IPS DF 6.9 (cell line): ENCODE measurements at regions not wholly inside any gene's neighbourhood (a gene's known extent, or its start where the extent isn't known, plus 50 kb on each side); places are given as distances from the start of the nearest gene placed in this dataset.

ENCODE experiments used
- DNase-seq: peaks from one replicate; pipeline ENCODE4 v3.0.0-alpha.2; 2013; ENCODE audit warnings: low read depth, low spot score
- H3K27ac ChIP-seq: one replicate; pipeline ENCODE4 v1.5.1; 2013; ENCODE audit warnings: low read length, control low read depth
- H3K27me3 ChIP-seq: 2 replicates; pipeline ENCODE4 v1.6.1; 2013; ENCODE audit warnings: mild to moderate bottlenecking, low read length; ENCODE audit not compliant: control insufficient read depth, insufficient read depth
- H3K36me3 ChIP-seq: 2 replicates; pipeline ENCODE4 v1.6.1; 2013; ENCODE audit warnings: low read length; ENCODE audit not compliant: control insufficient read depth, insufficient read depth
- H3K4me1 ChIP-seq: 2 replicates; pipeline ENCODE4 v1.6.1; 2013; ENCODE audit warnings: low read length; ENCODE audit not compliant: control insufficient read depth, insufficient read depth
- H3K4me3 ChIP-seq: 2 replicates; pipeline ENCODE4 v1.5.1; 2013; ENCODE audit warnings: mild to moderate bottlenecking, low read length
- H3K9me3 ChIP-seq: 2 replicates; pipeline ENCODE4 v1.6.1; 2013; ENCODE audit warnings: low read length, inconsistent platforms; ENCODE audit not compliant: control insufficient read depth, insufficient read depth
- WGBS: extraction: QIAGEN DNeasy Blood & Tissue Kit; methylation state at CpG from one replicate; pipeline ENCODE4 v1.1.7; 2013; ENCODE audit warnings: mixed read lengths, missing lambda C conversion rate; ENCODE audit not compliant: insufficient read length, insufficient coverage; 5-methylcytosine and 5-hydroxymethylcytosine counted together

DNA sequence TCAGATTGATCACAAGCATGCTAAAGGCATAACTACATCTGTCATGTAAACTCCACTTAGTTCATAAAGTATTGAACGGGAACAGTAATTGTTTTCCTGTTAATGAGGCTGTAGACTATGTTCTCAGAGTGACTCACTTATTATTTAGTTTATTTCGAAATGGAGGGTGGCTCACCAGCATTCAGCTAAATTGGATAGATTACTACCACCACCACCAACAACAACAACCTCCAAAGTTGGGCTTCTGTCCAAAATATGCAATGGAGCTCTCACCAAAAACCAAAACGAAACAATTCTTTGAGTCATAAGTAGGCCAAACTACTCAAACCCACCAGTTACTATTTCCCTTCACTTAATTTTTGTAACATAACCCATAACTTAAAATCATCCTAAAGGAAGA is 127.9 kb upstream of the NRBF2 start:
- H3K36me3 ChIP-seq: no peaks in the 10 kb centered on the region
- no peak for DNase-seq
- no peaks in the 10 kb centered on the region for H3K27me3 ChIP-seq
- H3K4me3 ChIP-seq: no peak overlapping the region
- no peak overlapping the region for H3K27ac ChIP-seq
- no CpG with 5 or more reads among the region's 3 CpGs for WGBS
- H3K4me1 ChIP-seq: no peaks in the 10 kb centered on the region
- no peaks in the 10 kb centered on the region for H3K9me3 ChIP-seq

DNA sequence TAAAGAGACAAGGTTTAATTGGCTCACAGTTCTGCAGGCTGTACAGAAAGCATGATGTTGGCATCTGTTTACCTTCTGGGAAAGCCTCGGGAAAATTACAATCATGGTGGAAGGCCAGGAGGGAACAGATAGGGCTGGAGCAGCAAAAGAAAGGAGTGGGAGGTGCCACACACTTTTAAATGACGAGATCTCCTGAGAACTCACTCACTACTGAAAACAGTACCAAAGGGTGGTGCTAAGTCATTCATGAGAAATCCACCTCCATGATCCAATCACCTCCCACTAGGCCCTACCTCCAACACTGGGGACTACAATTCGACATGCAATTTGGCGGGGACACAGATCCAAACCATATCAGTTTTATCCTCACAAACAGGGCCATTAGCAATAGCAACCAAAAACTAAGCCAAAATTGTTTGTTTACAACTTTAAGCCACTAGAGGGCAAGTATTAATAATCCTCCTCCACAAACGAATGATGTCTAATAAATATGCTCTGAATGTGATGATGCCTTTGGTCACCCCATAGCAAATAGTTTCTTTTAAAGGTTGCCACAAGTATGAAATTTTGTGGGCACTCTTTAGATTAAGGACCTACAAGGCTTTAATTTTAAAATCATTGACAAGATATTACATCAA is 129.2 kb upstream of the NRBF2 start:
- Histone ChIP-seq H3K4me3 (no peak overlapping the region), H3K9me3 (no peaks in the 10 kb centered on the region), H3K4me1 (no peaks in the 10 kb centered on the region), H3K27ac (no peak overlapping the region), H3K36me3 (no peaks in the 10 kb centered on the region), H3K27me3 (no peaks in the 10 kb centered on the region)
- no peak for DNase-seq
- no CpG with 5 or more reads among the region's 5 CpGs for WGBS

DNA sequence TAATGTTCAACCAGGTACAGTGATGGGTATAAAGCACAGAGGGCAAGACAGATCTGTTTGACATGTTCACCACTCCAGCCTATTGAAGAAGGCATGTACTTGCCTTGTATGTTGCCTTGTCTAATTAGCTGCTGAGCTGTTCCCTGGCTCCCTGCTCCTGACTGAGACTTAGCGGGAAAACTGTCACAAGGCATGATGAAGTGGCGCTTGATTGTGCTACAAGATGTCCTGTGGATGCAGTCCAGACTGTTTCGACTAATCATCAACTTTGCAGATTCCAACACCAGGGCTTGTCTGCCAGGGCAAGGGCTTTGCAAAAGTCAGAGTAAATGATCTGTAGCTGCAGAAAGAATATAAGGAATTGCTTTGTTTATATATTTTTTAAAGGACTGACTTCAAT is 136.2 kb upstream of the NRBF2 start:
- H3K27me3 ChIP-seq: no peaks in the 10 kb centered on the region
- no CpG with 5 or more reads among the region's 3 CpGs for WGBS
- no peaks in the 10 kb centered on the region for H3K9me3 ChIP-seq
- H3K4me3 ChIP-seq: no peak overlapping the region
- no peaks in the 10 kb centered on the region for H3K36me3 ChIP-seq
- no peak for DNase-seq
- no peak overlapping the region for H3K27ac ChIP-seq
- no peaks in the 10 kb centered on the region for H3K4me1 ChIP-seq

DNA sequence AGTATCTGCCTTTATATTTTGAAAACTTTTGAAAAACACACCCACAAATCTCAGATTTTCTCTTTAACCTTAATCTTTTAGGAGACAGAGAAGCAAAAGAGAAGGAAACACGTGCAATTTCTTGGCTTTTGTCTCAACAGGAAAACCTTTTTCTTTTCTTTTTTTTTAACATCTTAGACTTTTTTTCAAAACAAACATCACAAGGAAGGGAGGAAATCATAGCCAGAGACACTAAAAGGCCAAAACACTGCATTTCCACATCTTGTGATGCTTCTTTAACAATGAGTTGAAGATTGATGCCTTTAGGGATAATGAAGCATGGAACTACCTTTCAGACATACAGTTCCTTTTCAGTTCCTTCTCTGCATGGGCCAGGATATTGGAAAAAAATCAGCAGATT is 136.6 kb upstream of the NRBF2 start:
- H3K4me3 ChIP-seq: no peak overlapping the region
- no peaks in the 10 kb centered on the region for H3K9me3 ChIP-seq
- H3K36me3 ChIP-seq: no peaks in the 10 kb centered on the region
- H3K27me3 ChIP-seq: no peaks in the 10 kb centered on the region
- no CpG with 5 or more reads among the region's 1 CpG for WGBS
- no peaks in the 10 kb centered on the region for H3K4me1 ChIP-seq
- H3K27ac ChIP-seq: no peak overlapping the region
- no peak for DNase-seq

DNA sequence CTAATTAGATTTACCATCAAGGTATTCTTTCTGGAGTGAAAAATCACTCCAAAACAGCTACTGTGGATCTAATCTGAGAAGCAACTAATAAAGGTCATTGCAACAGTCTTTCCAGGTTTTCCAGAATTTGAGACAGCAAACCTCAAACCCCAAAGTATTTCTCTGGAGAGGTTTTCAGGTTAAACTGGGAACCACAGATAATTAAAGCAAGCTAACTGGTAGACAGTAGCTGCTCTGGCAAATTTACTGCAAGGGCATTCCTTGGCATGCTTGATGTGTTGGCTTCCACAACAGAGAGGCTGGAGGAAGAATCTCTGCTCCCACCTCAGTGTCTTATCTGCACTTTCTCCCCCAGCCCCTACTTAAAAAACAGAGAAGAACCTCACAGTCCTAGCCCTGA is 140.0 kb upstream of the NRBF2 start:
- Histone ChIP-seq H3K36me3 (no peaks in the 10 kb centered on the region), H3K27ac (no peak overlapping the region)
- no peak for DNase-seq

DNA sequence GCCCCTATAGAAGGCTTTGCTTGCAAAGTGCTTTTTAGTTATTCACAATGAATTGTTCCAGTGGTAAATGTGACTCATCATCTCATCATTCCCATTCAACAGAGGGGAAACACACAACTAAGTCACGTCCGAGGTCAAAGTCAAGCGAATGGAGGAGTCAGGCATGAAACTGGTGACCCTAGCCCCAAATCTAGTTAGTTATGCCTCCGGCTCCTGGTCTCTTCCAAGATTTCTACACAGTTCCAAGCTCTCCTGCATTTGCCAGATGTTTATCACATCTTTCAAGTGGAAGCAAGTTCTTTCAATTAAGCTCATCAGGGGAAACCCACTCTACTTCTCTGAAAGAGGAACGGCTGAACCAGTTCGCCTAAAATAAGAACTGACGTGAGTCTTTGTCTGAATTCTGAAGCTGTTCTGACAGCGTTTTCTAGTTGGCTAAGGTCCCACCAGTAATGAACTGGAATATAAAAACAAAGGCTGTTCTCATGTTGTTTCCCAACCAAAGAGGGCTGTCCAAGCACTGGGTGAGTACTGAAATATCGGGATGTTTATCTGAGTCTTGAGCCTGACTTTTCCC is 140.9 kb upstream of the NRBF2 start:
- Histone ChIP-seq H3K4me1 (no peaks in the 10 kb centered on the region), H3K27me3 (no peaks in the 10 kb centered on the region), H3K4me3 (no peak overlapping the region), H3K9me3 (no peaks in the 10 kb centered on the region), H3K27ac (no peak overlapping the region), H3K36me3 (no peaks in the 10 kb centered on the region)
- no peak for DNase-seq
- WGBS: no CpG with 5 or more reads among the region's 9 CpGs

More for the DNA sequence above, 140.0 kb upstream of the NRBF2 start:
- Histone ChIP-seq H3K4me3 (no peak overlapping the region), H3K27me3 (no peaks in the 10 kb centered on the region), H3K4me1 (no peaks in the 10 kb centered on the region), H3K9me3 (no peaks in the 10 kb centered on the region)

DNA sequence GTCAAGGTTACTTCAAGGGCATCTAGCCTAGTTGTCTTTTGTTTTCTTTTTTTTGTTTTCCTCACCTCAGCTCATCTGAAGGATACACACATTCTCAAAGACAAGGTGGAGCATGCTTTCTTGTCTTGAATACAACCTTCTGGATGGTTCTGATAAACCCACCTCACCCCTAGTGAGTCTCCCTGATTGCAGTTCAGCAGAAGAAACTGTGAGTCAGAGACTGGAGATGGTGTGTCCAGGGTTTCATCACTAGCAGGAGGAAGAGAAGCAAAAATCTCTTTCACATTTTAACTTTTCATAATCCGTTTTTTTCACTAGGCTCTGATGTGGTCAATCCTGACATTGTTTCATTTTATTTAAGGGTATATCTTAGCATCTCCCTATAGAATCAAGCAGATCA is 143.0 kb upstream of the NRBF2 start:
- WGBS: no CpG with 5 or more reads among the region's 1 CpG
- H3K4me3 ChIP-seq: no peak overlapping the region
- H3K27me3 ChIP-seq: no peaks in the 10 kb centered on the region
- H3K27ac ChIP-seq: no peak overlapping the region
- no peaks in the 10 kb centered on the region for H3K4me1 ChIP-seq
- H3K36me3 ChIP-seq: no peaks in the 10 kb centered on the region
- no peak for DNase-seq
- H3K9me3 ChIP-seq: no peaks in the 10 kb centered on the region

DNA sequence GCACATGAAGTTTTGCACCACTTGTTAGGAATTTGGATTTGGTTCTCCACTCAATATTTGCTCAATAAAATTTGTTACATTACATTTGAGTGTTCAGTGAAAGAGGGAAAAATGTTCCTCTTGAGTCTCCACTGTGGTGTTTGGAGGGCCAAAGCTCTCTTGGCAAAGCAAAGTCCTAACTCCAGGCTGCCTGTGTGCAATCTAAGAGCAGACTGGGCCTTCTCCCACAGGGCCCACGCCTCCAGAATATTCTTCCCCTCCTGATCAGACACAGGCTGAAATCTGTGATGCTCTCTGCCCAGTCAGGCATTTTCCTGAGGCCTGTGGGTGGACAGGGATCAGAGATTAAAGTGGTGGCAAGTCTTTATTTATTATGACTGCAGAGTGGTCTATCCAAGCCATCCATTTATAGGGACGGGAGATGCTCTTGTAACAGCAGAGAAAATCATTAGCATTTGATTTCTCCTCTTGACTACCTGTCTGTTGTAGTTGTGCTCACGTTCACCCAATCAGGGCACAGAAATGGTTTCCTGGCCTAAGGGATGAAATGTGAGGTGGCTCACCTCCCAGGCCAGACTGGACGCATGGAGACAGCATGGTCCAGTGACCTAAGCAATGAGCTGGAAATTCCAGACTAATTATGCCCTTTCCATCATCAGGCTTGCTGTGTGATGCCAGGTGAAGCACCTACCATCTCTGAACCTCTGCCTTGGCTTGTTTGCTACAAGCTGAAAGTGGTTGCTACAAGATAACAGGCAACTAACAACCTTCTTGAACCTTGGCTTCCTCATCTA is 147.1 kb upstream of the NRBF2 start:
- WGBS: no CpG with 5 or more reads among the region's 4 CpGs
- Histone ChIP-seq H3K4me3 (no peak overlapping the region), H3K9me3 (no peaks in the 10 kb centered on the region), H3K27me3 (no peaks in the 10 kb centered on the region), H3K27ac (no peak overlapping the region), H3K36me3 (no peaks in the 10 kb centered on the region), H3K4me1 (no peaks in the 10 kb centered on the region)
- no peak for DNase-seq

DNA sequence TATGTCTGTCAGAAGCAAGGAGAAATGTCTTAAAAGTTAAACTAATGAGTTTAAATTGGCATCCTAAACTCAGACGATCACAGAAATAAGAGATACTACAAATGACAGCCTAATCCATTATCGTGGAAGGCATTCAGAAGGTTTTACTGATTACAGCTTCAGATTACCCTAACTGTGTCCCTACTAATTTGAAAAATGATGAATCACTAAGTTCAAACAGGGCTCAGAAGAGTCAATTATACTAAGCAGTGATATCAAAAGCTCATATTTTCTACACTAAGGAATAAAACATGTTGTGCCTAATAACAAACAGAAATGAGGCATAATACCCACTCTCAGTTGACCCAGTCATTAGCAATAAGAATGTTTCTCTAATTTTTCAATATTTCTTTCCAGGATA is 152.0 kb upstream of the NRBF2 start:
- no peaks in the 10 kb centered on the region for H3K27me3 ChIP-seq
- peaks cover 1% of the 10 kb centered on the region; the same call in 1 of the 2 replicates for H3K4me1 ChIP-seq
- H3K9me3 ChIP-seq: no peaks in the 10 kb centered on the region
- no peak overlapping the region for H3K4me3 ChIP-seq
- WGBS: no CpG with 5 or more reads among the region's 2 CpGs
- DNase-seq: no peak
- H3K36me3 ChIP-seq: no peaks in the 10 kb centered on the region
- no peak overlapping the region for H3K27ac ChIP-seq

DNA sequence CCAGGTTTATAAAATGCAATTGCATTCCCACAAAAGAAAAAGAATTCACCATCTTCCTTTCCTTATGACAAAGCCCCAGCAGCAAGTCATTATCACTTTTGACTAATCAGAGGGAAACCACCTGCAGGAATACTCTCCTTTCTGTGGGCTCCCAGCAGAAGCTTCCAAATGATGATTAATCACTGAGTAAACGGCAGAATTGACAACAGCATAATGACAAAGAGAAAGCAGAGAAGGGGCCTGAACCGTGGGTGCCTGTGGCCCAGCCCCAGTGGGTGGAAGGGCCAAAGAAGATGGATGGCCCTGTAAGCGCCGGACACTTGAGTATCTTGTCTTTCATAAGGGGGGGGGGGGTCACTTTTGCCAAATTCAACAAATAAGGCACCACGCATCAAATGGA is 152.4 kb upstream of the NRBF2 start:
- H3K36me3 ChIP-seq: no peaks in the 10 kb centered on the region
- no CpG with 5 or more reads among the region's 5 CpGs for WGBS
- no peak for DNase-seq
- H3K27ac ChIP-seq: no peak overlapping the region
- no peaks in the 10 kb centered on the region for H3K9me3 ChIP-seq
- no peak overlapping the region for H3K4me3 ChIP-seq
- H3K27me3 ChIP-seq: no peaks in the 10 kb centered on the region
- peaks cover 1% of the 10 kb centered on the region; the same call in 1 of the 2 replicates for H3K4me1 ChIP-seq

DNA sequence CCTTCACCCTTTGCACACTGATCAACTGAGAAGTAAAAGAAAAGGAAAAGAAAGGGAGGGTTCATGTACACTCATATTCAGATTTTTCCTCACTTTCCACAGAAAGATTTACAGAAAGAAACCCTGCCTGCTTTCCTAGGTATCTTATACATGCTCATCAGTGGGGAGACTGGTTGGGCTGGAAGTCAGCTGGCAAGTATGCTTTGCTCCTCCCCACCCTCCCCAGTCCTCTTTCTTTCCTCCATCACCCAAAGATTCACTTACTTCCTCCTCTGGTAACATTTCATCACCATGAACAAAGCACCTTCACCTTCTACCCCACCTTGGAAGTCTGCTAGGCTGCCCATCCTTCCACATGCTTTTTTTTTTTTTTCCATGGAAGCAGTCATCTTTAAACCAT is 153.2 kb upstream of the NRBF2 start:
- no peak for DNase-seq
- Histone ChIP-seq H3K27me3 (no peaks in the 10 kb centered on the region), H3K4me3 (no peak overlapping the region), H3K27ac (no peak overlapping the region), H3K9me3 (no peaks in the 10 kb centered on the region), H3K36me3 (no peaks in the 10 kb centered on the region), H3K4me1 (peaks cover 1% of the 10 kb centered on the region; the same call in 1 of the 2 replicates)
